Sigmoid colon (tissue), 6 donors: ENCODE measurements at regions not wholly inside any gene's neighbourhood (a gene's known extent, or its start where the extent isn't known, plus 50 kb on each side); places are given as distances from the start of the nearest gene placed in this dataset.

ENCODE experiments used
- DNase-seq: peaks from one replicate; pipeline ENCODE4 v3.0.0-alpha.2; 2019
- H3K27ac ChIP-seq, 4 donors: fragments of 200-600 bp; sonication (generic); one replicate each; pipeline ENCODE4 v1.5.1; 2016 to 2019; ENCODE audit warnings: mild to moderate bottlenecking in 1 of 4
- H3K27me3 ChIP-seq, 3 donors: fragments of 200-600 bp; sonication (generic); one replicate each; pipeline ENCODE4 v1.5.1; 2019; ENCODE audit warnings: mild to moderate bottlenecking in 1 of 3
- H3K36me3 ChIP-seq, 4 donors: fragments of 200-600 bp; sonication (generic); one replicate each; pipeline ENCODE4 v1.5.1; 2016 to 2019
- H3K4me1 ChIP-seq, 4 donors: fragments of 200-600 bp; sonication (generic); one replicate each; pipeline ENCODE4 v1.5.1; 2017 to 2019
- H3K4me3 ChIP-seq, 4 donors: fragments of 200-600 bp; sonication (generic); one replicate each; pipeline ENCODE4 v1.5.1; 2017 to 2019; ENCODE audit warnings: mild to moderate bottlenecking in 2 of 4, moderate library complexity in 1 of 4
- H3K9me3 ChIP-seq, 4 donors: fragments of 200-600 bp in 3 of 4; sonication (generic) in 3 of 4; one replicate each; pipeline versions ENCODE4 v1.5.1 to v1.6.1; 2013 to 2019
- EP300 ChIP-seq, 4 donors: sonication (generic); formaldehyde crosslinking; IDR thresholded peaks; one replicate each; pipeline ENCODE4 v1.6.1; 2017; ENCODE audit warnings: antibody characterized with exemption in 4 of 4
- POLR2A ChIP-seq, 2 donors: fragments of 450-650 bp; IDR thresholded peaks; one replicate each; pipeline ENCODE4 v1.6.1; 2016; ENCODE audit warnings: antibody characterized with exemption in 2 of 2, mild to moderate bottlenecking in 2 of 2, moderate library complexity in 2 of 2
- POLR2AphosphoS5 ChIP-seq, 4 donors: sonication (generic); formaldehyde crosslinking; IDR thresholded peaks; one replicate each; pipeline ENCODE4 v1.6.1; 2017; ENCODE audit warnings: antibody characterized with exemption in 4 of 4
- WGBS, 2 donors: extraction: QIAGEN DNeasy Blood & Tissue Kit; methylation state at CpG; one replicate each; pipeline ENCODE4 v1.1.7; 2013; 5-methylcytosine and 5-hydroxymethylcytosine counted together
- intact Hi-C: fragments of 100-400 bp; cut with DNase I; formaldehyde crosslinking; loops from one replicate; pipeline ENCODE4 v1.15.1; 2023
- TF ChIP-seq, protein P1 (sequence below), 4 experiments: fragments of 450-650 bp in 3 of 4; fragments of 200-600 bp in 1 of 4; IDR thresholded peaks; one replicate each; pipeline ENCODE4 v1.5.1; 2016 to 2019; ENCODE audit warnings: antibody characterized with exemption in 4 of 4, mild to moderate bottlenecking in 3 of 4, moderate library complexity in 2 of 4
- donor health status: healthy with polysubstance abuse.
- donor health status: healthy.

DNA sequence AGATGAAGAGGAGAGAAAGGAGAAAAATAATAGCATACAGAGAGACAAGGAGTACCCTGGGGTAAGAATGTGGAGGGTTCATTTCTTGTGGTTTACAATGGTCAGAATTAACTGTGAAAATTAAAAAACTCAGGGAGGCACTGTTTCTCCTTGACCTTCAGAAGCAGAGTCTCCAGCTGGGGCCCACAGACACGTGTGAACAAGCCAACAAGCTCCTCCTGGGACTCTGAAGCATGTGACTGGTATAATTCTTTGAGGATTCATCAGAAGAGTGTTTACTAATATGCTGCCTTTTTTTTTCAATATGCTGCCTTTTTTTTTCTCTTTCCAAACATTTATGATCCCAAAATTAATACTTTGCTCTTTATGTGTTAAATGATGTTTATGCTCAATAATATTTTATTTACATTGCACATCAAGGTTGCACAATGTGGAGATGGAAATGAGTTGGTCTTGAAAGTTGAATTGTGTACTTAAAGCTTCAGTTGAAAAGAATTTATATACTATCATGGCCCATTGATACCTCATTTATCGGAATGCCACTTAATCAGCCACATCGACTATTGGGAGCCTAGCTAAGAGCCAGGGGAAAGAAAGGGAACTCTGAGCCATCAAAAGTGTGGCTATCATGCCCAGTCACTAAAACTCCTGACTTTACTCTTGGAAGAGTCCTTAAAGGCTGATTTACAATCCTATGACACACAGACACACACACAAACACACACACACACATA lies 134.7 kb upstream of the RHOBTB1 start:
- H3K4me1 ChIP-seq: no peaks in the 10 kb centered on the region
- H3K4me3 ChIP-seq: no peak overlapping the region
- WGBS, 2 donors: 65% methylated on average over 3 of the region's 3 CpGs
- H3K27ac ChIP-seq: no peak overlapping the region
- no peaks in the 10 kb centered on the region for H3K27me3 ChIP-seq
- TF ChIP-seq POLR2A (IDR thresholded peaks at IDR 0.05): no peak
- TF ChIP-seq EP300 (IDR thresholded peaks at IDR 0.05): no peak
- TF ChIP-seq, protein P1, sequence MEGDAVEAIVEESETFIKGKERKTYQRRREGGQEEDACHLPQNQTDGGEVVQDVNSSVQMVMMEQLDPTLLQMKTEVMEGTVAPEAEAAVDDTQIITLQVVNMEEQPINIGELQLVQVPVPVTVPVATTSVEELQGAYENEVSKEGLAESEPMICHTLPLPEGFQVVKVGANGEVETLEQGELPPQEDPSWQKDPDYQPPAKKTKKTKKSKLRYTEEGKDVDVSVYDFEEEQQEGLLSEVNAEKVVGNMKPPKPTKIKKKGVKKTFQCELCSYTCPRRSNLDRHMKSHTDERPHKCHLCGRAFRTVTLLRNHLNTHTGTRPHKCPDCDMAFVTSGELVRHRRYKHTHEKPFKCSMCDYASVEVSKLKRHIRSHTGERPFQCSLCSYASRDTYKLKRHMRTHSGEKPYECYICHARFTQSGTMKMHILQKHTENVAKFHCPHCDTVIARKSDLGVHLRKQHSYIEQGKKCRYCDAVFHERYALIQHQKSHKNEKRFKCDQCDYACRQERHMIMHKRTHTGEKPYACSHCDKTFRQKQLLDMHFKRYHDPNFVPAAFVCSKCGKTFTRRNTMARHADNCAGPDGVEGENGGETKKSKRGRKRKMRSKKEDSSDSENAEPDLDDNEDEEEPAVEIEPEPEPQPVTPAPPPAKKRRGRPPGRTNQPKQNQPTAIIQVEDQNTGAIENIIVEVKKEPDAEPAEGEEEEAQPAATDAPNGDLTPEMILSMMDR (IDR thresholded peaks at IDR 0.05): no peak
- TF ChIP-seq POLR2AphosphoS5 (IDR thresholded peaks at IDR 0.05): no peak
- H3K9me3 ChIP-seq: no peaks in the 10 kb centered on the region
- no peak for DNase-seq
- no peaks in the 10 kb centered on the region for H3K36me3 ChIP-seq
- intact Hi-C loops: no loop called here

DNA sequence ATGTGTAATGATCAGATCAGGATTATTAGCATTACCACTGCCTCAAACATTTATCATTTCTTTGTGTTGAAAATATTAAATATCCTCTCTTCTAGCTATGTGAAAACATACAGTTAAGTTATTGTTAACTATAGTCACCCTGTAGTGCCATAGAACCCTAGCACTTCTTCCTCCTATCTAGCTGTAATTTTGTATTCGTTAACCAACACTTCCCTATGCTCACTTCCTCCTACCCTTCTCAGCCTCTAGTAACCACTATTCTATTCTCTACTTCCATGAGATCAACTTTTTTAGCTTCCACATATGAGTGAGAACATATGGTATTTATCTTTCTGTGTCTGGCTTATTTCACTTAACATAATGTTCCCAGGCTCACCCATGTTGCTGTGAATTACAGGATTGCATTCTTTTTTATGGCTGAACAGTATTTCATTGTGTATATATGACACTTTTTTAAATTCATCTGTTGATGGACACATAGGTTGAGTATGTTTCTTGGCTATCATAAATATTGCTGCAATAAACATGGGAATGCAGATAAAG lies 132.7 kb upstream of the RHOBTB1 start:
- Histone ChIP-seq H3K27ac (no peak overlapping the region), H3K27me3 (no peaks in the 10 kb centered on the region), H3K4me3 (no peak overlapping the region), H3K4me1 (no peaks in the 10 kb centered on the region), H3K36me3 (no peaks in the 10 kb centered on the region), H3K9me3 (no peaks in the 10 kb centered on the region)
- intact Hi-C loops: no loop called here
- 3 to 44% methylated on average over 1 of the region's 1 CpG for WGBS, 2 donors
- DNase-seq: no peak
- TF ChIP-seq, protein P1 (IDR thresholded peaks at IDR 0.05): no peak
- no peak for TF ChIP-seq EP300 (IDR thresholded peaks at IDR 0.05)
- TF ChIP-seq POLR2A (IDR thresholded peaks at IDR 0.05): no peak
- no peak for TF ChIP-seq POLR2AphosphoS5 (IDR thresholded peaks at IDR 0.05)

DNA sequence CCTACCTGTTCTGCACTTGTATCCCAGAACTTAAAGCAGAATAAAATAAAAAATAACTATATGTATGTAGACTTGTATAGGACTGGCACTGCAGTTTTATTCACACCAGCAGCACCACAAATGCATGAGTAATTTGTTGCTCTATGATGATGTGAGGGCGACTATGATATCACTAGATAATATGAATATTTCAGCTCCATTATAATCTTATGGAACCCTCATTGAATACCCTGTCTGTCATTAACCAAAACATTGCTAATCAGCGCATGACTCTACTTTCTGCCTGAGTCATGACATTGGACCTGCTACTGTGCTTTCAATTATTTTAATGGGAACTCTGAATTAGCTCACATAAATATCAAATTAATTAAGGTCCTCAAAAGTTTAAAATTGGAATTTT lies 129.4 kb upstream of the RHOBTB1 start:
- Histone ChIP-seq H3K4me1 (no peaks in the 10 kb centered on the region), H3K27me3 (no peaks in the 10 kb centered on the region), H3K27ac (no peak overlapping the region), H3K4me3 (no peak overlapping the region), H3K9me3 (no peaks in the 10 kb centered on the region), H3K36me3 (no peaks in the 10 kb centered on the region)
- TF ChIP-seq POLR2AphosphoS5 (IDR thresholded peaks at IDR 0.05): no peak
- no peak for TF ChIP-seq POLR2A (IDR thresholded peaks at IDR 0.05)
- TF ChIP-seq, protein P1 (IDR thresholded peaks at IDR 0.05): no peak
- no peak for TF ChIP-seq EP300 (IDR thresholded peaks at IDR 0.05)
- 89 to 93% methylated on average over 2 of the region's 2 CpGs for WGBS, 2 donors
- intact Hi-C loops: no loop called here
- DNase-seq: no peak

DNA sequence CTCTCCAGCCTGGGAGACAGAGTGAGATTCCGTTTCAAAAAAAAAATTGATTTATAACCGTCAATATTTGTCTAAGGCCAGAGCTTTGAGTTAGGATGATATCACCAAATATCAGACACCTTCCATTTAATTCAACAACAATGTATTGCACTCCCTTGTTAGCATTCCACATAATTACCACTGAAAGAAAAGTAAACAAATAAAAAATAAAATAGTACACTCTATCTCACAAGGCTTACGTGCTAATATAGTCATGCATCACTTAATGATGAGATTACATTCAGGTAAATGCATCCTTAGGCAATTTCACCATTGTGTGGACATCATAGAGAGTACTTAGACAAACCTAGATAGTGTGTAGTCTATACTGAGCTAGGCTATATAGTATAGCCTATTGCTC lies 127.6 kb upstream of the RHOBTB1 start:
- WGBS, 2 donors: 61 to 84% methylated on average over 3 of the region's 3 CpGs
- no peaks in the 10 kb centered on the region for H3K9me3 ChIP-seq
- H3K27ac ChIP-seq: no peak overlapping the region
- intact Hi-C loops: no loop called here
- no peaks in the 10 kb centered on the region for H3K36me3 ChIP-seq
- H3K4me1 ChIP-seq: no peaks in the 10 kb centered on the region
- TF ChIP-seq POLR2A (IDR thresholded peaks at IDR 0.05) (no peak), EP300 (IDR thresholded peaks at IDR 0.05) (no peak), POLR2AphosphoS5 (IDR thresholded peaks at IDR 0.05) (no peak)
- TF ChIP-seq, protein P1 (IDR thresholded peaks at IDR 0.05): no peak
- no peaks in the 10 kb centered on the region for H3K27me3 ChIP-seq
- DNase-seq: no peak
- no peak overlapping the region for H3K4me3 ChIP-seq
